GM18519 (cell line): ENCODE measurements at regions not wholly inside any gene's neighbourhood (a gene's known extent, or its start where the extent isn't known, plus 50 kb on each side); places are given as distances from the start of the nearest gene placed in this dataset.

Experiments used
- ATAC-seq: cut with Tn5 transposase; IDR thresholded peaks from one replicate; pipeline ENCODE4 v1.9.1; 2021; ENCODE audit warnings: mild to moderate bottlenecking, moderate library complexity; ENCODE audit not compliant: unreplicated experiment, low FRiP score

- no peak for ATAC-seq
Measured at GRCh38 chr5:167785106-167785505, 506.3 kb upstream of the WWC1 start.

DNA sequence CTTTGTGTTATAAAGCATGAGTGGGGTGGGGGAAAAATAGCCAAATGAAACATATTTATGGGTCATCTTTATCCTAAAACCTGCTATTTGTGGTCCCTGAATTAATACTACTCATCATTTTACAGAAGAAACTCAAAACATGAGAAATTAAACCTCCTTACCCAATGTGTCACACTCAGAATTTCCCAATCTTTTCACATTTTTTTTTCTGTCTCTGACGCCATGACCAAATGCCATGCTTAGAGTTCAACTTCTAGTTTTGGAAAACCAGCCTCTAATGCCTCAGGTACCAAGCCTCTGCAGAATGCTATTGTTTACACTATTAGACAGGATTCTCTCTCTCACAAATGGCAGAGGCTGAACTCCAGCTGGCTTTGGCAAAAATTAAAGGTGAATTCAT is 505.5 kb upstream of the WWC1 start:
- ATAC-seq = no peak

DNA sequence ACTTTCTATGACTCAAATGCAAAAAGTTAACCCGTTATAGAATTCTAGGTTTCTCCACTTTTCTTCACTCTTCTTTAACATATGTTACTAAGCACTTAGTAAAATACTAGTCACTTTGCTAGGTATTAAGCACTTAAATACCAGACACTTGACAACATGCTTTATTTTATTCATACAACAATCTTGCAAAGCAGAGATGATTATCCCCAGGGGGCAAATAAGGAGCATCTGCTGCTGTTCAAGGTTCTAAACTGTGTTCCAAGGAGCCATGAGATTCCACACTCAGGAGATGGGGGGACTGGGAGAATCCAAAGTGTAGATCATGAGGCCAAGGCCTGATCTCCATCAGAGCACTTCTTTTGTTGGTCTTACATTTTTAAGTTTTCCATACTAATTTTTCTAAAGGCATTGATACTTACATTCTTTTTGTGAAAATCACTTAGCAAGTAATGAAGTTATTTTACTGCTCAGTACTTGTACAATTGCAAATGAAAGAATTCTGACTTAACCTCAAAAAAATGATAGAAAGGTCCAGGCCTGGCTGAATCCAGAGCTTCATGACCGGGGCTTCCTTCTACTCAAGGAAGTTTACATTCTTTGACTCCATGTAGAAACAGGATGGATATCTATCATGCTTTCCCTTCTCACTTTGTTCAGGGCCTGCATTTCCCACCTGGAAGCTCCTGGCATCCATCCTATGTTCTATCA is 504.4 kb upstream of the WWC1 start:
- no peak for ATAC-seq

DNA sequence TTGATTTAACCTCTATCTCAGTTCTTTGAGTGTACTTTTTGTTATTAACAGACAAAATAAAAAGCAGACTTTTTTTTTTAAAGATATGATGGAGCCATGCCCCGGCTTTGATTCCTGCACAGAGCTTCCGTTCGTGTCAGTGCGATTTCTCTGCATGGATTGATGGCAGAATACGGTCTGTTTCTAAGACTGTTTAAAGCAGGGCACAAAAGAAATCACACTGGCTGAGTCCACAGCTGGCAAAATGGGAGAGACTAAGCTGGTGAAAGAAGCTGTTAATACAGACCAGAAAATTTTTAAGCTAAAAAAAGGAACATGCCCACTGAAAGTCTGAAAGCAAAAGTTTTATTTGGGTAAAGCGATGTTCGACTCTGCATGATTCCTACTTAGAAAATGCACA is 501.4 kb upstream of the WWC1 start:
- ATAC-seq = no peak

DNA sequence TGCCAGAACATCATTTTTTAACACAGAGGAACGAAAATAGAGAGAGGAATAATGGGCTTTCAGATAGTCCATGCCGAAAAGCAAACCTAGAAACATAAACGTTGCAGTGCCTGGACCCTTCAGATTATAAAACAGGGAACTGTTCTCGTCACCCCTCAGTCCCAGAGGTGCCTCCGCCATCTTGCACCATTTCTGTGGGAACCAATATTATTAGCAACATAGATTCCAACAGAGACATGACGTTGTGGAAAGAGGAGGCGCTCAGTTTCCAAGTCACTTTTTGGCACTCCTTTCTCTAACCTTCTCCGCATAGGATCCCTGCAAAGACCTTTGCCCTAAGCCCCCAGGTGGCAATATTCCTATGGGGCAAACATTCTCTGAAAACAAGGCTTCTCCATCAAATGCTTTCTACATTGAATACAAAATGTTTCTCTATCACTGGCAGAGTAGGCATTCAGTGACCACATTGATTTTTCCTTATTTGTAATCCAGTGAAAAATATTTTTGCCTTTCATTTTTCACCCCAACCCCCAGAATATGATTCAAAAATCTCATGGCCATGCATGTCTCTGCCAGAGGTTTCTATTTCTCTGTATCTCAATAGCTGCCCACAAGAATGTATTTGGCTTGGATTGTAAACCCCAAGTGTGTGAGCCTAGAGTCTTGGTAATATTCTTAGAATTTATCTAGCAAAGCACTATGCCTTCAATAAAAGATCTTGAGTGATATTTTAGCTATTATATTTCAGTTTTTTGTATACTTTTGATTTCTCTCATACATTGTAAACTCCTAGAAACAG is 500.8 kb upstream of the WWC1 start:
- ATAC-seq = no peak

- ATAC-seq = no peak
Measured at GRCh38 chr5:167792514-167792913, 498.9 kb upstream of the WWC1 start.

- ATAC-seq = no peak
Measured at GRCh38 chr5:167793700-167794099, 497.7 kb upstream of the WWC1 start.

DNA sequence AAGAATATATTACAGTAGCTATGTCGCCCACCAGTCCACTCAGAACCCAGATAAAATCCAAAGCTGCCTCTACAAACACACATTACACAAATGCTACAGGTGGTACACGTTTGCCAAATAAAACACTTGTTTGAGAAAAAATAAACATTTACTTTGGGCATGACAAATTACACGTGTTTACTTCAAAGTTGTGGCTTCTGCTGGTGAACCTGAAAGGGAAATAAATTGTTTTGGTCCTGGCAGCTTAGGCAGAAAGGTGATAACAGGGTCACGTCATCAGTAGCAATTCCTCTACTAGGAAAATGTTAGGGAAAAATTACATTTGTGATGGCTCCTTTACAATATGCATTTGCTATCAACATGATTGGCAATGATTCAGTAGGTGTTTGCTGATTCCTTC is 497.3 kb upstream of the WWC1 start:
- no peak for ATAC-seq

- ATAC-seq = no peak
Measured at GRCh38 chr5:167796672-167797071, 494.8 kb upstream of the WWC1 start.

GRCh38 chr5:167797933-167798332 is 493.5 kb upstream of the WWC1 start:
- ATAC-seq = no peak

DNA sequence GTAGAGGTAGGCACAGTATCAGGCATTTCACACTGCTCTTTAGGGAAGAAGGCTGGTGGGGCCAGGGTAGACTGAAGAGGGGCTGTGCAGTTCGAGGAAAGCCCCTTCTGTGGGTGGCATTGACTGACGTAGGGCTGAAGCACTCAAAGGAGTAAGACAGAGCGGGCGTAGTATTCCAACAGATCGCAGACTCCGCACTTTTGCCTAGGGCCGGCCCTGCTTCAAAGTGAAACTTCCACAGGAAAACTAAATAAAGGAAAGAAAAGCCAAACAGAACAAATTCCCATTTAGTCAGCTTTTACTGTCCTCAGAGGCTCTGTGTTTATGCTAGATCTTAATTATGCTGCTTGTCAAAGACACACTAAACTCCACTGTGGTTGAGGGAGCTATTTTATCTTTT is 493.0 kb upstream of the WWC1 start:
- no peak for ATAC-seq

GRCh38 chr5:167800427-167800826 is 491.0 kb upstream of the WWC1 start:
- no peak for ATAC-seq

DNA sequence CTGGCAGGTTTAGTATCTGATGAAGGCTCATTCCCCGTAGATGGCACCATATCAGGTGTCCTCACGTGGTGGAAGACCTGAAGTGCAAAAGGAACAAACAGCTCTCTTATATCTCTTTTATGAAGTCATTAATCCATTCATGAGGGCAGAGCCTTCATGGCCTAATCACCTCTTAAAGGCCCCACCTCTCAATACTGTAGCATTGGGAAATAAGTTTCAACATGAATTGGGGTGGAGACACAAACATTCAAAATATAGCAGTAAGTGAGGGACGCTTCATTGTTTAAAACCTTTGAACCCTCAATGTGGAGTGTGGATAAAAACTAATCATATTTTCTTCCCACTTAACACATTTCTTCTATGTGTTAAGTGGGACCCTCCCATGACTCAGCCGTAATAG is 489.4 kb upstream of the WWC1 start:
- ATAC-seq = no peak

DNA sequence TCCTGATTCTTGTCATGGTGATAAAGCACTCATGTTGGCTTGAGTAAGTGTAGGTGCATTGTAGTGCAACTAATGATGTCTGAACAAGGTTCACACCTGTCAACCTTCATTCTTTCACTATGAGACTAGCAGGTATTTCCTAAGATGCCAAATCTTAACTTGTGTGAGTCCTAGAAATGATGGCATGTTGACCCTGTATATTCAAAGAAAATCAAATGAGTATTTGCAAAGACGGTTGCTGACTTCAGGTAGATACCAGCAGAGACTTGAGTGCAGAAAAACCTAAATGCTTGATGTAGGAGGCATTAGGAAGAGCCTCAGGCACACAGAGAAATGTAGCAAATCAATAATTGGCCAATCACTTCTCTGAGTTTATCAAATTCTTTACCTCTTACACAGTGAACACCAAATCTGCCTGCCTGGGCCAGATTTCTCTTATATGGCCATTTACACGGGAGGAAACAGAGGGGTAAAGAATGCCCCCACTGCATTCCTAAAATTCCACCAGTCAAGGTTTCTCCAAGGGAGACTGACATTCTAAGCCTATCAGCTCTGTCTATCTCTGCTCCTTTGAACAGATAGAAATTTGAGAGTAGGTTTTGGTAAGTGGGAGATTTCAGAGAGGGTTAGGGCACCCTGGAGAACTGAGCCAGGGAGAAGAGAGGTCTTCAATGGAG is 488.6 kb upstream of the WWC1 start:
- no peak for ATAC-seq

GRCh38 chr5:167804512-167805220 is 486.8 kb upstream of the WWC1 start:
- ATAC-seq = no peak

DNA sequence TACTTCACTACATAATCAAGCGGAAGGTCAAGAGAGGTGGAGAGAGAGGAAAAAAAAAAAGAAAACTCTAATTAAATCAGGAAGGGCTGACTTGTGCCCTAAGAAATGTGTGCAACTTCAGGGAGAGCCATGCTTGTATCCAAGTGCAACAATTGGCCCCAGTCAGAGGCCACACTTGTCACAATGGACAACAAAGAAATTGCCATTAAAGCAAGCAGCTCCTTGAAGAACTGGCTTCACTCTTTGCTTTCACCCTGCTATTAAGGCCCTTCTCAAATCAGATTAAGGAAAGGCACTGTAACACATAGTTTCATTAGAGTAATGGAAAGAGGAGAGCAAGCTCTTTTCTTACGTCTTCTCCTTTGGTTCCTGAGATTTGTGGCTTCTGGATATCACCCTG is 480.9 kb upstream of the WWC1 start:
- no peak for ATAC-seq

- no peak for ATAC-seq
Measured at GRCh38 chr5:167812871-167813270, 478.6 kb upstream of the WWC1 start.

GRCh38 chr5:167813389-167813788 is 478.1 kb upstream of the WWC1 start:
- ATAC-seq = no peak

- ATAC-seq = no peak
Measured at GRCh38 chr5:167814040-167814439, 477.4 kb upstream of the WWC1 start.

DNA sequence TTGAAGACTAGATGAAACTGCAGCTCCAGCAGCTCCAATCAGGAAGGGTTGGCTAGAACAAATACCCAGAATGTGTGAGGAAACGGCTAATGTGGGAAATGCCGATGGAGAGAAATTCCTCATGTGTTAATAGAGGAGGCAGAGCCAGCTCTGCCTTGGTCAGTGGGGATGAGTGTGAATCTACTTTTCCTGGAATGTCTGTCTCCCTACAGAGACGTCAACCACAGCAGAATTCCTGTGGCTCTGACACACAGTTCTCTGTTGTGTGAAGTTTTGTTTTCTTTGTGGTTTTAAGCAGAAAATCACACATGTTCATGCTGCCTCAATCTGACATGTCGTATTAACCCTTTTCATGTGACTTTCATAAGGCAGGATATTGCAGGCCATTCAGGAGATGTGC is 476.6 kb upstream of the WWC1 start:
- ATAC-seq = no peak

DNA sequence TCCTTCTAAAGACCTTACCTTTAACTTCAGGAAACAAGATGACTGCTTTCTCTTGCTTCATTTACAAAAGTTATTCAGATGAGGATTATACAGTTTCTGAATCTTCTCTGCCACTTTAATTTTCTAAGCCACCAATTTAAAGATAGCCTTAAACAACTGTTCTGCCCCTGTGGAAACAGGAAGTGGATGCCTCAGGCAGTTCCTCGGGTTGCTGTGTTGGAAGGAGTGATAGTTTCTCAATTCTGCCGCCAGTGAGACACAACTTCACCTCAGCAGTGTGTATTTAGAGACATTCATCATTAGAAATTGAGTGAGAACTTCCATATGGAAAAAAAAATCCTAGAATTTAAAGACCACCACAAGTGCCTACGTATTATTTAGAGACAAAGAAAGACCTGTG is 475.1 kb upstream of the WWC1 start:
- no peak for ATAC-seq
